Fibroblast of mammary gland (primary cell): ENCODE measurements at regions not wholly inside any gene's neighbourhood (a gene's known extent, or its start where the extent isn't known, plus 50 kb on each side); places are given as distances from the start of the nearest gene placed in this dataset.

Source experiments
- DNase-seq: peaks from one replicate; pipeline ENCODE4 v3.0.0-alpha.2; 2010; ENCODE audit warnings: low read depth
- H3K4me3 ChIP-seq: 2 replicates; pipeline ENCODE4 v1.5.1; 2011; ENCODE audit warnings: low read depth, mild to moderate bottlenecking, low read length, moderate library complexity; ENCODE audit not compliant: control insufficient read depth
- TF ChIP-seq, protein P1 (sequence below): conservative IDR thresholded peaks from 2 replicates; pipeline ENCODE4 v1.5.1; 2011; ENCODE audit warnings: low read depth, low read length, inconsistent platforms; ENCODE audit not compliant: control insufficient read depth, insufficient read depth

DNA sequence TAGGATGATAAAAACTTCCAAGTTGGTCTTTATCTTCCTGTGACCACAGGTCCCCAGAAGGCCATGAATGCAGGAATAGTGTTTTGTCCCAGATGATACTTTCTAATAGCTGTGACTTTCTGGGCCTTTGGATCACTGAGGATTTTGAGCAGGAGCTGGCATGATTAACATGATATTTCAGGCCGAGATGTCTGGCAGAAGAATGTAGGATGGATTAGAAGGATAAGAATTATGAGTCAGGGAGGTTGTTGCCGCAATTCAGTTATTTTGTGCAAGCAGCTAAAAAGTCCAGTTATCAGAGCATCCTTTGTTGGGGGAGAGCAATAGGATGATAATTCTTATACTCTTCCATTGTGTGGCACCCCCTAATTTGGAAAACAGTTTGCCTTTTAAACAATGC is 189.7 kb downstream of the PSAT1 start:
- TF ChIP-seq, protein P1, sequence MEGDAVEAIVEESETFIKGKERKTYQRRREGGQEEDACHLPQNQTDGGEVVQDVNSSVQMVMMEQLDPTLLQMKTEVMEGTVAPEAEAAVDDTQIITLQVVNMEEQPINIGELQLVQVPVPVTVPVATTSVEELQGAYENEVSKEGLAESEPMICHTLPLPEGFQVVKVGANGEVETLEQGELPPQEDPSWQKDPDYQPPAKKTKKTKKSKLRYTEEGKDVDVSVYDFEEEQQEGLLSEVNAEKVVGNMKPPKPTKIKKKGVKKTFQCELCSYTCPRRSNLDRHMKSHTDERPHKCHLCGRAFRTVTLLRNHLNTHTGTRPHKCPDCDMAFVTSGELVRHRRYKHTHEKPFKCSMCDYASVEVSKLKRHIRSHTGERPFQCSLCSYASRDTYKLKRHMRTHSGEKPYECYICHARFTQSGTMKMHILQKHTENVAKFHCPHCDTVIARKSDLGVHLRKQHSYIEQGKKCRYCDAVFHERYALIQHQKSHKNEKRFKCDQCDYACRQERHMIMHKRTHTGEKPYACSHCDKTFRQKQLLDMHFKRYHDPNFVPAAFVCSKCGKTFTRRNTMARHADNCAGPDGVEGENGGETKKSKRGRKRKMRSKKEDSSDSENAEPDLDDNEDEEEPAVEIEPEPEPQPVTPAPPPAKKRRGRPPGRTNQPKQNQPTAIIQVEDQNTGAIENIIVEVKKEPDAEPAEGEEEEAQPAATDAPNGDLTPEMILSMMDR = no peak
- no peak for DNase-seq
- no peak overlapping the region for H3K4me3 ChIP-seq

- H3K4me3 ChIP-seq = no peak overlapping the region
- no peak for DNase-seq
- TF ChIP-seq, protein P1 = no peak
These were observed 193.3 kb downstream of the PSAT1 start for GRCh38 chr9:78490231-78490630.

- TF ChIP-seq, protein P1 = no peak
- H3K4me3 ChIP-seq = no peak overlapping the region
- no peak for DNase-seq
These were observed 194.5 kb downstream of the PSAT1 start for GRCh38 chr9:78491402-78491801.

- no peak overlapping the region for H3K4me3 ChIP-seq
- DNase-seq = no peak
- TF ChIP-seq, protein P1 = no peak
These were observed 196.3 kb downstream of the PSAT1 start for GRCh38 chr9:78493166-78493742.

DNA sequence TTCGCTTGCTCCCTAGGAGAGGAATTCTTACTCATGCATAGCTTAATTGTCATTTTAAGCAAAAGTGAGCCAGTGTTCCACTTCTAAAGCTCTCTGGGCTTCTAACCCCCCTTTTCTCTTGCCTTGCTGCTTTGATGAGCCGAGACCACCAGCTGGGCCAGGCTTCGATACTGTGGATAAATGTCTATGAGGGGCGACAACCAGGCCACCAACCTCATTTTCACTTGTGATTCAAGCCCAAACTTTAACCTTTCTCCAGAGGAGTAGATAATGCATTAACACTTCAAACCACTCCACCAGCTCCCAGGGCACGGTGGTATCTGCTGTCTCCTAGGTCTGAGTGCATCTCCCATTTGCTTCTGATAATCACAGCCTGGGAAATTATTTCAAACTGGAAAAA is 205.6 kb downstream of the PSAT1 start:
- DNase-seq = no peak
- TF ChIP-seq, protein P1 = no peak
- H3K4me3 ChIP-seq = no peak overlapping the region

DNA sequence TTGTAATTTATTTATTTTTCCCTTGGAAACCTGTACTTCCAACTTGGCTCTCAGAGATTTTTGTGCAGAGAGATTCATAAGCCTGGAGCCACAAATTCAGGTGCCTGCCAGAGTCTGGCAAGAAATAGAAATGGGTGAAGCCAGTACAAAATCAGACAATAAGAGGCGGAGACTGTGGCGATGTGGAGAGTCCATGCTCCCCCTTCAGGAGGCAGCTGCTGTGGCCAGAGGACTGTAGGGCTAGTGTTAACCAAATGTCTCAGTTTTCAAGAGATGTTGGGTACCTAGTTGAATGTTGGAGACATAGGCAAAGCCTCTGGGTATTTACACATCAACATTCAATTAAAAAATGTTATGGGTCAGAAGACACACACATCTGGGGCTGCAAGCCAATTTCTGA is 208.6 kb downstream of the PSAT1 start:
- H3K4me3 ChIP-seq = no peak overlapping the region
- TF ChIP-seq, protein P1 = no peak
- no peak for DNase-seq

- TF ChIP-seq, protein P1 = no peak
These were observed 210.1 kb downstream of the PSAT1 start for GRCh38 chr9:78507037-78507436.

More at GRCh38 chr9:78507037-78507436, 210.1 kb downstream of the PSAT1 start:
- no peak overlapping the region for H3K4me3 ChIP-seq
- DNase-seq = no peak
